K562 (cell line): ENCODE measurements at regions not wholly inside any gene's neighbourhood (a gene's known extent, or its start where the extent isn't known, plus 50 kb on each side); places are given as distances from the start of the nearest gene placed in this dataset.

Experiments
- FOXP1 ChIP-seq: sonication (generic); formaldehyde crosslinking; IDR thresholded peaks from 2 replicates; pipeline ENCODE4 v1.8.0; 2022; ENCODE audit warnings: mild to moderate bottlenecking, missing genetic modification reagents
- FOXP4 ChIP-seq: sonication (generic); formaldehyde crosslinking; IDR thresholded peaks from 2 replicates; pipeline ENCODE4 v1.8.0; 2022; ENCODE audit warnings: mild to moderate bottlenecking, missing genetic modification reagents, borderline replicate concordance
- JUND ChIP-seq, 2 experiments: IDR thresholded peaks; 2 replicates in 1 of 2; 3 replicates in 1 of 2; pipeline ENCODE4 v1.6.1; 2011; ENCODE audit warnings: borderline replicate concordance in 2 of 2, low read depth in 2 of 2, low read length in 2 of 2, improper control_type of control experiment in 1 of 2, missing biosample characterization in 1 of 2, missing genetic modification characterization in 1 of 2, missing genetic modification reagents in 1 of 2
- PBX2 ChIP-seq, 2 experiments: IDR thresholded peaks in 1 of 2; conservative IDR thresholded peaks in 1 of 2; 2 replicates each; pipeline ENCODE4 v1.6.1; 2016; ENCODE audit warnings: low read depth in 2 of 2, mild to moderate bottlenecking in 1 of 2, missing compliant biosample characterization in 1 of 2, missing genetic modification characterization in 1 of 2, moderate library complexity in 1 of 2
- SMAD2 ChIP-seq: fragments of 150-350 bp; IDR thresholded peaks from 2 replicates; pipeline ENCODE4 v1.6.1; 2014; ENCODE audit warnings: low read depth, mild to moderate bottlenecking, low read length
- SMARCC2 ChIP-seq: fragments of 450-650 bp; IDR thresholded peaks from 2 replicates; pipeline ENCODE4 v1.6.1; 2017; ENCODE audit warnings: antibody characterized with exemption, moderate library complexity, mild to moderate bottlenecking, low read depth
- XRCC4 ChIP-seq: IDR thresholded peaks from one replicate; pipeline ENCODE4 v1.6.1; 2011; ENCODE audit not compliant: insufficient read depth, insufficient read length; ENCODE audit errors: extremely low read depth
- TF ChIP-seq, protein P1 (sequence below), 2 experiments: fragments of 450-650 bp; IDR thresholded peaks; 2 replicates each; pipeline ENCODE4 v1.6.1; 2016; ENCODE audit warnings: mild to moderate bottlenecking in 2 of 2, borderline replicate concordance in 1 of 2, low read depth in 1 of 2, moderate library complexity in 1 of 2

- TF ChIP-seq FOXP4 (no peak), XRCC4 (no peak), SMAD2 (no peak), JUND (IDR thresholded peaks at IDR 0.05; ENCODE audit: borderline replicate concordance, low read depth, low read length) (no peak), JUND (tag; IDR thresholded peaks at IDR 0.05; ENCODE audit: borderline replicate concordance, low read depth, low read length) (no peak), SMARCC2 (no peak), FOXP1 (no peak), PBX2 (CRISPR knock-in tag; IDR thresholded peaks at IDR 0.05; ENCODE audit: low read depth) (no peak), PBX2 (tag; conservative IDR thresholded peaks at IDR 0.05; ENCODE audit: low read depth) (no peak)
- TF ChIP-seq, protein P1, sequence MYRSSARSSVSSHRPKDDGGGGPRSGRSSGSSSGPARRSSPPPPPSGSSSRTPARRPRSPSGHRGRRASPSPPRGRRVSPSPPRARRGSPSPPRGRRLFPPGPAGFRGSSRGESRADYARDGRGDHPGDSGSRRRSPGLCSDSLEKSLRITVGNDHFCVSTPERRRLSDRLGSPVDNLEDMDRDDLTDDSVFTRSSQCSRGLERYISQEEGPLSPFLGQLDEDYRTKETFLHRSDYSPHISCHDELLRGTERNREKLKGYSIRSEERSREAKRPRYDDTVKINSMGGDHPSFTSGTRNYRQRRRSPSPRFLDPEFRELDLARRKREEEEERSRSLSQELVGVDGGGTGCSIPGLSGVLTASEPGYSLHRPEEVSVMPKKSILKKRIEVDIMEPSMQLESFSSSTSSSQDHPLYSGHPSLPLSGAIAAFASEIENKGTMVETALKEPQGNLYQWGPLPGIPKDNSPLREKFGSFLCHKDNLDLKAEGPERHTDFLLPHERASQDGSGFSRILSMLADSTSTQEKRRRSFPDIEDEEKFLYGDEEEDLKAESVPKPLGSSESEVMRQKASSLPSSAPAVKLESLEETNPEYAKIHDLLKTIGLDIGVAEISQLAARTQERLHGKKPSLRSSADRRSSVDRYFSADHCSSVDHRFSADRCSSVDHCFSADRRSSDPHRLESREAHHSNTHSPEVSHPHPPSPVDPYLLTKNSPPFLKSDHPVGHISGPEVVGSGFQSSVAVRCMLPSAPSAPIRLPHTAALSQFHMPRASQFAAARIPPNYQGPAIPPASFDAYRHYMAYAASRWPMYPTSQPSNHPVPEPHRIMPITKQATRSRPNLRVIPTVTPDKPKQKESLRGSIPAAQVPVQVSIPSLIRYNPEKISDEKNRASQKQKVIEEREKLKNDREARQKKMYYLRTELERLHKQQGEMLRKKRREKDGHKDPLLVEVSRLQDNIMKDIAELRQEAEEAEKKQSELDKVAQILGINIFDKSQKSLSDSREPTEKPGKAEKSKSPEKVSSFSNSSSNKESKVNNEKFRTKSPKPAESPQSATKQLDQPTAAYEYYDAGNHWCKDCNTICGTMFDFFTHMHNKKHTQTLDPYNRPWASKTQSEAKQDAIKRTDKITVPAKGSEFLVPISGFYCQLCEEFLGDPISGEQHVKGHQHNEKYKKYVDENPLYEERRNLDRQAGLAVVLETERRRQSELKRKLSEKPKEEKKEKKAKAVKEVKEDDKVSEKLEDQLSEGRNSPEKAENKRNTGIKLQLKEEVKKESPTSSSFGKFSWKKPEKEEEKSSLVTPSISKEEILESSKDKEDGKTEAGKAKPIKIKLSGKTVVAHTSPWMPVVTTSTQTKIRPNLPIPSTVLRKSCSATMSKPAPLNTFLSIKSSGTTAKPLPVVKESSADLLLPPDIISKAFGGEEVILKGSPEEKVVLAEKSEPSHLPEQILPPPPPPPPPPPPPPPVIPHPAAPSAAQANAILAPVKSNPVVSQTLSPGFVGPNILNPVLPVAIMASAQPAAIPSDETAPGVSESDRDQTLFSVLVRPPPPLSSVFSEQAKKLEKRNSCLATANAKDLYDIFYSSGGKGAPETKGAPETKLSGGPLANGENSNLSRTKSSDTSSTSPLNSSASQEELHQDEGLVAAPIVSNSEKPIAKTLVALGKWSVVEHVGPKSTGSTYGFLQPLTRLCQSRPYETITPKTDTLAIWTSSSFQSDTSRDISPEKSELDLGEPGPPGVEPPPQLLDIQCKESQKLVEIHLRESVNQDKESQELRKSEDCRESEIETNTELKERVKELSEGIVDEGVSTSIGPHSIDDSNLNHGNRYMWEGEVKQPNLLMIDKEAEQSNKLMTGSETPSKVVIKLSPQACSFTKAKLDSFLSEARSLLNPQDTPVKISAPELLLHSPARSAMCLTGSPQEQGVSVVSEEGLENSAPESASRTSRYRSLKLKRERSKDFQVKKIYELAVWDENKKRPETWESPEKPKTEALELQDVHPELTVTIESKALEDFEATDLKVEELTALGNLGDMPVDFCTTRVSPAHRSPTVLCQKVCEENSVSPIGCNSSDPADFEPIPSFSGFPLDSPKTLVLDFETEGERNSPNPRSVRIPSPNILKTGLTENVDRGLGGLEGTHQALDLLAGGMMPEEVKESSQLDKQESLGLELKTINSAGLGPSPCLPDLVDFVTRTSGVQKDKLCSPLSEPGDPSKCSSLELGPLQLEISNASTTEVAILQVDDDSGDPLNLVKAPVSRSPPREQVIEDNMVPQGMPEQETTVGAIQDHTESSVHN (IDR thresholded peaks at IDR 0.05; ENCODE audit: borderline replicate concordance in 1 of 2, low read depth in 1 of 2) = no peak
These were observed 117.0 kb upstream of the ERRFI1 start (continued) for GRCh38 chr1:8142955-8143629.
